ENCODE measurements at regions not wholly inside any gene's neighbourhood (a gene's known extent, or its start where the extent isn't known, plus 50 kb on each side); places are given as distances from the start of the nearest gene placed in this dataset.

- no peaks in the 10 kb centered on the region for H3K9me3 ChIP-seq (ENCODE audit: control insufficient read depth in 1 of 2, low read length in 2 of 2)
- H3K4me1 ChIP-seq (ENCODE audit: control insufficient read depth in 1 of 2, insufficient read depth in 2 of 2, low read length in 2 of 2): no peaks in the 10 kb centered on the region
- no peaks in the 10 kb centered on the region for H3K36me3 ChIP-seq (ENCODE audit: control insufficient read depth in 1 of 2, insufficient read depth in 2 of 2, low read length in 2 of 2)
- no peak overlapping the region for H3K4me3 ChIP-seq (ENCODE audit: low read depth in 1 of 2, low read length in 2 of 2)
- no peak overlapping the region for H3K27ac ChIP-seq (ENCODE audit: low read length)
- H3K27me3 ChIP-seq (ENCODE audit: low read depth, low read length): no peaks in the 10 kb centered on the region
Measured at GRCh38 chr5:74259572-74259971, 381.0 kb downstream of the ENC1 start.

- no peak overlapping the region for H3K27ac ChIP-seq (ENCODE audit: low read length)
- H3K27me3 ChIP-seq (ENCODE audit: low read depth, low read length): no peaks in the 10 kb centered on the region
- H3K4me1 ChIP-seq (ENCODE audit: control insufficient read depth in 1 of 2, insufficient read depth in 2 of 2, low read length in 2 of 2): no peaks in the 10 kb centered on the region
- no peaks in the 10 kb centered on the region for H3K36me3 ChIP-seq (ENCODE audit: control insufficient read depth in 1 of 2, insufficient read depth in 2 of 2, low read length in 2 of 2)
- no peak overlapping the region for H3K4me3 ChIP-seq (ENCODE audit: low read depth in 1 of 2, low read length in 2 of 2)
- no peaks in the 10 kb centered on the region for H3K9me3 ChIP-seq (ENCODE audit: control insufficient read depth in 1 of 2, low read length in 2 of 2)
Measured at GRCh38 chr5:74258314-74258665, 382.2 kb downstream of the ENC1 start.

- Histone ChIP-seq H3K36me3 (ENCODE audit: control insufficient read depth in 1 of 2, insufficient read depth in 2 of 2, low read length in 2 of 2) (no peaks in the 10 kb centered on the region), H3K27me3 (ENCODE audit: low read depth, low read length) (no peaks in the 10 kb centered on the region), H3K9me3 (ENCODE audit: control insufficient read depth in 1 of 2, low read length in 2 of 2) (no peaks in the 10 kb centered on the region), H3K27ac (ENCODE audit: low read length) (peak overlapping the region; percentile 80), H3K4me3 (ENCODE audit: low read depth in 1 of 2, low read length in 2 of 2) (no peak overlapping the region), H3K4me1 (ENCODE audit: control insufficient read depth in 1 of 2, insufficient read depth in 2 of 2, low read length in 2 of 2) (no peaks in the 10 kb centered on the region)
Measured at GRCh38 chr5:74257645-74258313, 382.7 kb downstream of the ENC1 start.

GRCh38 chr5:74257060-74257527 lies 383.4 kb downstream of the ENC1 start:
- Histone ChIP-seq H3K36me3 (ENCODE audit: control insufficient read depth in 1 of 2, insufficient read depth in 2 of 2, low read length in 2 of 2) (no peaks in the 10 kb centered on the region), H3K27me3 (ENCODE audit: low read depth, low read length) (no peaks in the 10 kb centered on the region), H3K4me3 (ENCODE audit: low read depth in 1 of 2, low read length in 2 of 2) (no peak overlapping the region), H3K27ac (ENCODE audit: low read length) (peak overlapping the region; percentile 80), H3K4me1 (ENCODE audit: control insufficient read depth in 1 of 2, insufficient read depth in 2 of 2, low read length in 2 of 2) (no peaks in the 10 kb centered on the region), H3K9me3 (ENCODE audit: control insufficient read depth in 1 of 2, low read length in 2 of 2) (no peaks in the 10 kb centered on the region)

GRCh38 chr5:74255692-74256392 lies 384.7 kb downstream of the ENC1 start:
- Histone ChIP-seq H3K4me3 (ENCODE audit: low read depth in 1 of 2, low read length in 2 of 2) (no peak overlapping the region), H3K27me3 (ENCODE audit: low read depth, low read length) (no peaks in the 10 kb centered on the region), H3K4me1 (ENCODE audit: control insufficient read depth in 1 of 2, insufficient read depth in 2 of 2, low read length in 2 of 2) (no peaks in the 10 kb centered on the region), H3K9me3 (ENCODE audit: control insufficient read depth in 1 of 2, low read length in 2 of 2) (no peaks in the 10 kb centered on the region), H3K36me3 (ENCODE audit: control insufficient read depth in 1 of 2, insufficient read depth in 2 of 2, low read length in 2 of 2) (no peaks in the 10 kb centered on the region), H3K27ac (ENCODE audit: low read length) (no peak overlapping the region)

- H3K4me1 ChIP-seq (ENCODE audit: control insufficient read depth in 1 of 2, insufficient read depth in 2 of 2, low read length in 2 of 2): no peaks in the 10 kb centered on the region
- H3K27me3 ChIP-seq (ENCODE audit: low read depth, low read length): no peaks in the 10 kb centered on the region
- no peaks in the 10 kb centered on the region for H3K36me3 ChIP-seq (ENCODE audit: control insufficient read depth in 1 of 2, insufficient read depth in 2 of 2, low read length in 2 of 2)
- H3K4me3 ChIP-seq (ENCODE audit: low read depth in 1 of 2, low read length in 2 of 2): no peak overlapping the region
- H3K27ac ChIP-seq (ENCODE audit: low read length): no peak overlapping the region
- H3K9me3 ChIP-seq (ENCODE audit: control insufficient read depth in 1 of 2, low read length in 2 of 2): no peaks in the 10 kb centered on the region
Measured at GRCh38 chr5:74254257-74254656, 386.3 kb downstream of the ENC1 start.

- H3K27ac ChIP-seq (ENCODE audit: low read length): no peak overlapping the region
- no peaks in the 10 kb centered on the region for H3K4me1 ChIP-seq (ENCODE audit: control insufficient read depth in 1 of 2, insufficient read depth in 2 of 2, low read length in 2 of 2)
- H3K4me3 ChIP-seq (ENCODE audit: low read depth in 1 of 2, low read length in 2 of 2): no peak overlapping the region
- no peaks in the 10 kb centered on the region for H3K27me3 ChIP-seq (ENCODE audit: low read depth, low read length)
- no peaks in the 10 kb centered on the region for H3K9me3 ChIP-seq (ENCODE audit: control insufficient read depth in 1 of 2, low read length in 2 of 2)
- no peaks in the 10 kb centered on the region for H3K36me3 ChIP-seq (ENCODE audit: control insufficient read depth in 1 of 2, insufficient read depth in 2 of 2, low read length in 2 of 2)
Measured at GRCh38 chr5:74252044-74252443, 388.5 kb downstream of the ENC1 start.

GRCh38 chr5:74251141-74252035 lies 389.1 kb downstream of the ENC1 start:
- Histone ChIP-seq H3K4me1 (ENCODE audit: control insufficient read depth in 1 of 2, insufficient read depth in 2 of 2, low read length in 2 of 2) (no peaks in the 10 kb centered on the region), H3K36me3 (ENCODE audit: control insufficient read depth in 1 of 2, insufficient read depth in 2 of 2, low read length in 2 of 2) (no peaks in the 10 kb centered on the region), H3K4me3 (ENCODE audit: low read depth in 1 of 2, low read length in 2 of 2) (no peak overlapping the region), H3K27me3 (ENCODE audit: low read depth, low read length) (no peaks in the 10 kb centered on the region), H3K9me3 (ENCODE audit: control insufficient read depth in 1 of 2, low read length in 2 of 2) (no peaks in the 10 kb centered on the region), H3K27ac (ENCODE audit: low read length) (no peak overlapping the region)

- Histone ChIP-seq H3K27me3 (ENCODE audit: low read depth, low read length) (no peaks in the 10 kb centered on the region), H3K4me3 (ENCODE audit: low read depth in 1 of 2, low read length in 2 of 2) (no peak overlapping the region), H3K4me1 (ENCODE audit: control insufficient read depth in 1 of 2, insufficient read depth in 2 of 2, low read length in 2 of 2) (no peaks in the 10 kb centered on the region), H3K9me3 (ENCODE audit: control insufficient read depth in 1 of 2, low read length in 2 of 2) (no peaks in the 10 kb centered on the region), H3K27ac (ENCODE audit: low read length) (no peak overlapping the region), H3K36me3 (ENCODE audit: control insufficient read depth in 1 of 2, insufficient read depth in 2 of 2, low read length in 2 of 2) (no peaks in the 10 kb centered on the region)
Measured at GRCh38 chr5:74250304-74251102, 390.0 kb downstream of the ENC1 start.

- Histone ChIP-seq H3K4me1 (ENCODE audit: control insufficient read depth in 1 of 2, insufficient read depth in 2 of 2, low read length in 2 of 2) (no peaks in the 10 kb centered on the region), H3K27me3 (ENCODE audit: low read depth, low read length) (no peaks in the 10 kb centered on the region), H3K36me3 (ENCODE audit: control insufficient read depth in 1 of 2, insufficient read depth in 2 of 2, low read length in 2 of 2) (no peaks in the 10 kb centered on the region), H3K4me3 (ENCODE audit: low read depth in 1 of 2, low read length in 2 of 2) (no peak overlapping the region), H3K9me3 (ENCODE audit: control insufficient read depth in 1 of 2, low read length in 2 of 2) (no peaks in the 10 kb centered on the region), H3K27ac (ENCODE audit: low read length) (no peak overlapping the region)
Measured at GRCh38 chr5:74248576-74248975, 392.0 kb downstream of the ENC1 start.

- no peak overlapping the region for H3K27ac ChIP-seq (ENCODE audit: low read length)
- H3K36me3 ChIP-seq (ENCODE audit: control insufficient read depth in 1 of 2, insufficient read depth in 2 of 2, low read length in 2 of 2): no peaks in the 10 kb centered on the region
- no peak overlapping the region for H3K4me3 ChIP-seq (ENCODE audit: low read depth in 1 of 2, low read length in 2 of 2)
- no peaks in the 10 kb centered on the region for H3K27me3 ChIP-seq (ENCODE audit: low read depth, low read length)
- no peaks in the 10 kb centered on the region for H3K9me3 ChIP-seq (ENCODE audit: control insufficient read depth in 1 of 2, low read length in 2 of 2)
- H3K4me1 ChIP-seq (ENCODE audit: control insufficient read depth in 1 of 2, insufficient read depth in 2 of 2, low read length in 2 of 2): no peaks in the 10 kb centered on the region
Measured at GRCh38 chr5:74244406-74244805, 396.1 kb downstream of the ENC1 start.
